SU-DHL-6 (cell line): ENCODE measurements at regions not wholly inside any gene's neighbourhood (a gene's known extent, or its start where the extent isn't known, plus 50 kb on each side); places are given as distances from the start of the nearest gene placed in this dataset.

Source experiments
- H2AFZ ChIP-seq: fragments of 200-600 bp; sonication (generic); 2 replicates; pipeline ENCODE4 v1.6.1; 2014; ENCODE audit warnings: low read depth, mild to moderate bottlenecking, moderate library complexity, mixed read lengths, antibody characterized with exemption, low read length; ENCODE audit not compliant: severe bottlenecking
- H3F3A ChIP-seq: fragments of 200-600 bp; shearing (Covaris generic); 2 replicates; pipeline ENCODE4 v1.6.0; 2016; ENCODE audit warnings: antibody characterized with exemption, mild to moderate bottlenecking; ENCODE audit not compliant: insufficient read depth
- H3K27ac ChIP-seq: fragments of 200-600 bp; sonication (generic); 2 replicates; pipeline ENCODE4 v1.5.1; 2016; ENCODE audit warnings: low read depth, mild to moderate bottlenecking, low read length, moderate library complexity, mixed read lengths
- H3K27me3 ChIP-seq: fragments of 200-600 bp; sonication (generic), shearing (Covaris generic); 2 replicates; pipeline ENCODE4 v1.6.0; 2014; ENCODE audit warnings: mild to moderate bottlenecking, low read length
- H3K36me3 ChIP-seq: fragments of 200-600 bp; sonication (generic); 2 replicates; pipeline ENCODE4 v1.6.1; 2014; ENCODE audit warnings: mild to moderate bottlenecking, low read length, mixed read lengths
- H3K4me2 ChIP-seq: fragments of 300-600, 200-600 bp; shearing (Covaris generic), sonication (generic); 2 replicates; pipeline ENCODE4 v1.6.0; 2014; ENCODE audit warnings: low read length, low read depth, mild to moderate bottlenecking; ENCODE audit not compliant: poor library complexity, severe bottlenecking
- H3K4me3 ChIP-seq: fragments of 200-600 bp; sonication (generic); 2 replicates; pipeline ENCODE4 v1.5.1; 2014; ENCODE audit warnings: antibody characterized with exemption, low read length, mild to moderate bottlenecking, mixed read lengths; ENCODE audit not compliant: insufficient read depth, poor library complexity, severe bottlenecking
- H3K79me2 ChIP-seq: fragments of 200-600 bp; sonication (generic); 2 replicates; pipeline ENCODE4 v1.6.1; 2014; ENCODE audit warnings: mild to moderate bottlenecking, low read length, moderate library complexity; ENCODE audit not compliant: insufficient read depth
- H3K9ac ChIP-seq: fragments of 200-600 bp; sonication (generic); 2 replicates; pipeline ENCODE4 v1.7.0; 2014; ENCODE audit warnings: mild to moderate bottlenecking, low read length
- H3K9me2 ChIP-seq: fragments of 200-600 bp; sonication (generic); replicated peaks from 2 replicates; pipeline ENCODE4 v1.6.1; 2014; ENCODE audit warnings: low read length; ENCODE audit not compliant: insufficient read depth
- H3K9me3 ChIP-seq: fragments of 200-600 bp; sonication (generic); 2 replicates; pipeline ENCODE4 v1.6.1; 2014; ENCODE audit warnings: low read length, mixed read lengths; ENCODE audit not compliant: insufficient read depth
- H4K20me1 ChIP-seq: fragments of 200-600 bp; sonication (generic); 2 replicates; pipeline ENCODE4 v1.6.1; 2014; ENCODE audit warnings: low read depth, mild to moderate bottlenecking, antibody characterized with exemption, low read length, moderate library complexity, mixed read lengths
- CTCF ChIP-seq: fragments of 200-600 bp; sonication (generic); IDR thresholded peaks from one replicate; pipeline ENCODE4 v1.5.1; 2017; ENCODE audit warnings: antibody characterized with exemption, mild to moderate bottlenecking, low read length, moderate library complexity; ENCODE audit not compliant: insufficient read depth, poor library complexity, severe bottlenecking
- EZH2phosphoT487 ChIP-seq: fragments of 200-600 bp; sonication (generic), shearing (Covaris generic); conservative IDR thresholded peaks from 2 replicates; pipeline ENCODE4 v1.6.1; 2018; ENCODE audit warnings: mild to moderate bottlenecking, antibody characterized with exemption, low read length, moderate library complexity, mixed read lengths

GRCh38 chr5:98573834-98574320, 199.6 kb upstream of the RGMB start:
- TF ChIP-seq EZH2phosphoT487, result no peak
- TF ChIP-seq CTCF, result no peak
- Histone ChIP-seq H3F3A (no peaks in the 10 kb centered on the region), H3K9me3 (no peaks in the 10 kb centered on the region), H3K9me2 (no peaks in the 10 kb centered on the region), H3K79me2 (no peaks in the 10 kb centered on the region), H3K9ac (no peak overlapping the region), H3K27ac (no peak overlapping the region), H3K27me3 (no peaks in the 10 kb centered on the region), H3K36me3 (no peaks in the 10 kb centered on the region), H3K4me2 (no peak overlapping the region), H2AFZ (no peak overlapping the region), H4K20me1 (no peaks in the 10 kb centered on the region), H3K4me3 (no peak overlapping the region)

- TF ChIP-seq CTCF, result no peak
- TF ChIP-seq EZH2phosphoT487, result no peak
- no peaks in the 10 kb centered on the region for H4K20me1 ChIP-seq
- H3F3A ChIP-seq, result no peaks in the 10 kb centered on the region
Observed at GRCh38 chr5:98576275-98576674, 197.2 kb upstream of the RGMB start.

GRCh38 chr5:98578438-98578837, 195.0 kb upstream of the RGMB start:
- Histone ChIP-seq H3K27me3 (no peaks in the 10 kb centered on the region), H3K79me2 (no peaks in the 10 kb centered on the region), H3K9me2 (no peaks in the 10 kb centered on the region), H3F3A (no peaks in the 10 kb centered on the region), H4K20me1 (no peaks in the 10 kb centered on the region), H3K36me3 (no peaks in the 10 kb centered on the region), H3K27ac (no peak overlapping the region), H3K9me3 (no peaks in the 10 kb centered on the region), H3K4me3 (no peak overlapping the region), H3K4me2 (no peak overlapping the region), H3K9ac (no peak overlapping the region), H2AFZ (no peak overlapping the region)
- TF ChIP-seq EZH2phosphoT487 (no peak), CTCF (no peak)

More at GRCh38 chr5:98576275-98576674, 197.2 kb upstream of the RGMB start:
- no peak overlapping the region for H3K4me2 ChIP-seq
- no peaks in the 10 kb centered on the region for H3K36me3 ChIP-seq
- H3K27ac ChIP-seq, result no peak overlapping the region
- H3K4me3 ChIP-seq, result no peak overlapping the region
- no peaks in the 10 kb centered on the region for H3K9me2 ChIP-seq
- no peaks in the 10 kb centered on the region for H3K27me3 ChIP-seq
- H2AFZ ChIP-seq, result no peak overlapping the region
- no peaks in the 10 kb centered on the region for H3K79me2 ChIP-seq
- no peaks in the 10 kb centered on the region for H3K9me3 ChIP-seq
- no peak overlapping the region for H3K9ac ChIP-seq
